ENCODE measurements at regions not wholly inside any gene's neighbourhood (a gene's known extent, or its start where the extent isn't known, plus 50 kb on each side); places are given as distances from the start of the nearest gene placed in this dataset.
A peak's percentile ranks its signal among the peaks of the same experiment; 100 is the strongest.

GRCh38 chr17:70544317-70544716 lies 375.0 kb downstream of the KCNJ2 start:
- Histone ChIP-seq H3K27me3 (ENCODE audit: low read length) (0 out of 2 replicates have a peak, but pooled peaks cover under 1% of the 10 kb centered on the region), H4K20me1 (ENCODE audit: low read length) (no peaks in the 10 kb centered on the region), H3K79me2 (ENCODE audit: low read length) (no peaks in the 10 kb centered on the region), H3K4me1 (ENCODE audit: insufficient read depth, low read length) (no peaks in the 10 kb centered on the region), H3F3A (ENCODE audit: low read length, unreplicated experiment) (no peaks in the 10 kb centered on the region), H3K4me2 (ENCODE audit: low read length) (no peak overlapping the region), H2AFZ (ENCODE audit: low read length) (no peak overlapping the region), H3K4me3 (ENCODE audit: low read length) (no peak overlapping the region), H3K27ac (ENCODE audit: low read length) (no peak overlapping the region), H3K36me3 (ENCODE audit: low read depth, low read length) (no peaks in the 10 kb centered on the region), H3K9ac (ENCODE audit: low read length) (no peak overlapping the region), H3K9me2 (replicated peaks; ENCODE audit: low read length) (no peaks in the 10 kb centered on the region), H3K9me3 (ENCODE audit: low read length) (no peaks in the 10 kb centered on the region)
- TF ChIP-seq, protein P1, sequence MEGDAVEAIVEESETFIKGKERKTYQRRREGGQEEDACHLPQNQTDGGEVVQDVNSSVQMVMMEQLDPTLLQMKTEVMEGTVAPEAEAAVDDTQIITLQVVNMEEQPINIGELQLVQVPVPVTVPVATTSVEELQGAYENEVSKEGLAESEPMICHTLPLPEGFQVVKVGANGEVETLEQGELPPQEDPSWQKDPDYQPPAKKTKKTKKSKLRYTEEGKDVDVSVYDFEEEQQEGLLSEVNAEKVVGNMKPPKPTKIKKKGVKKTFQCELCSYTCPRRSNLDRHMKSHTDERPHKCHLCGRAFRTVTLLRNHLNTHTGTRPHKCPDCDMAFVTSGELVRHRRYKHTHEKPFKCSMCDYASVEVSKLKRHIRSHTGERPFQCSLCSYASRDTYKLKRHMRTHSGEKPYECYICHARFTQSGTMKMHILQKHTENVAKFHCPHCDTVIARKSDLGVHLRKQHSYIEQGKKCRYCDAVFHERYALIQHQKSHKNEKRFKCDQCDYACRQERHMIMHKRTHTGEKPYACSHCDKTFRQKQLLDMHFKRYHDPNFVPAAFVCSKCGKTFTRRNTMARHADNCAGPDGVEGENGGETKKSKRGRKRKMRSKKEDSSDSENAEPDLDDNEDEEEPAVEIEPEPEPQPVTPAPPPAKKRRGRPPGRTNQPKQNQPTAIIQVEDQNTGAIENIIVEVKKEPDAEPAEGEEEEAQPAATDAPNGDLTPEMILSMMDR (conservative IDR thresholded peaks at IDR 0.05; ENCODE audit: low read depth, low read length): no peak
- TF ChIP-seq EZH2 (IDR thresholded peaks at IDR 0.05; ENCODE audit: low read length, unreplicated experiment) (no peak), EZH2phosphoT487 (IDR thresholded peaks at IDR 0.05; ENCODE audit: borderline replicate concordance, low read length) (no peak)
- no TSS peak for BruUV-seq (replicated peaks)
- DNase-seq (no peak), ATAC-seq (no peak)
- ChIA-PET CTCF (no interaction called here), POLR2A (ENCODE audit: unreplicated experiment) (no interaction called here)
- intact Hi-C loops (cut with micrococcal nuclease): no loop called here

GRCh38 chr17:70552230-70552981 lies 383.1 kb downstream of the KCNJ2 start:
- H3K9me3 ChIP-seq (ENCODE audit: low read length): no peaks in the 10 kb centered on the region
- no peak overlapping the region for H3K27ac ChIP-seq (ENCODE audit: low read length)
- H3K4me3 ChIP-seq (ENCODE audit: low read length): no peak overlapping the region
- peak; percentile 80 for DNase-seq
- no peaks in the 10 kb centered on the region for H3K27me3 ChIP-seq (ENCODE audit: low read length)
- H3K79me2 ChIP-seq (ENCODE audit: low read length): no peaks in the 10 kb centered on the region
- no peak overlapping the region for H3K9ac ChIP-seq (ENCODE audit: low read length)
- no peaks in the 10 kb centered on the region for H3K36me3 ChIP-seq (ENCODE audit: low read depth, low read length)
- no peak for TF ChIP-seq EZH2 (IDR thresholded peaks at IDR 0.05; ENCODE audit: low read length, unreplicated experiment)
- TF ChIP-seq, protein P1 (conservative IDR thresholded peaks at IDR 0.05; ENCODE audit: low read depth, low read length): peak; percentile 81
- TF ChIP-seq EZH2phosphoT487 (IDR thresholded peaks at IDR 0.05; ENCODE audit: borderline replicate concordance, low read length): no peak
- BruUV-seq (replicated peaks): no TSS peak
- no peak overlapping the region for H3K4me2 ChIP-seq (ENCODE audit: low read length)
- CTCF ChIA-PET: interaction anchor here (0.6 to 0.7 kb wide), 16 partner anchors 25 to 1013 kb away, joined by 3 to 10 read pairs (median 5); no protein-coding TSS in a partner anchor
- POLR2A ChIA-PET (ENCODE audit: unreplicated experiment): no interaction called here
- H3F3A ChIP-seq (ENCODE audit: low read length, unreplicated experiment): no peaks in the 10 kb centered on the region
- ATAC-seq: peak; percentile 78
- no peaks in the 10 kb centered on the region for H4K20me1 ChIP-seq (ENCODE audit: low read length)
- H2AFZ ChIP-seq (ENCODE audit: low read length): no peak overlapping the region
- intact Hi-C loops (cut with micrococcal nuclease): loop anchor here (5.0 to 10.0 kb wide), 5 partner anchors 148 to 1025 kb away; partner anchors contain the start of gene KCNJ2
- no peaks in the 10 kb centered on the region for H3K4me1 ChIP-seq (ENCODE audit: insufficient read depth, low read length)
- no peaks in the 10 kb centered on the region for H3K9me2 ChIP-seq (replicated peaks; ENCODE audit: low read length)

- no peaks in the 10 kb centered on the region for H4K20me1 ChIP-seq (ENCODE audit: low read length)
- H3K4me3 ChIP-seq (ENCODE audit: low read length): no peak overlapping the region
- no peak overlapping the region for H3K4me2 ChIP-seq (ENCODE audit: low read length)
- no peaks in the 10 kb centered on the region for H3K36me3 ChIP-seq (ENCODE audit: low read depth, low read length)
- H3K9me3 ChIP-seq (ENCODE audit: low read length): no peaks in the 10 kb centered on the region
- no peaks in the 10 kb centered on the region for H3F3A ChIP-seq (ENCODE audit: low read length, unreplicated experiment)
- no peaks in the 10 kb centered on the region for H3K79me2 ChIP-seq (ENCODE audit: low read length)
- no peaks in the 10 kb centered on the region for H3K4me1 ChIP-seq (ENCODE audit: insufficient read depth, low read length)
- intact Hi-C loops (cut with micrococcal nuclease): loop anchor here (5.0 to 10.0 kb wide), 5 partner anchors 148 to 1026 kb away; partner anchors contain the start of gene KCNJ2
- TF ChIP-seq EZH2 (IDR thresholded peaks at IDR 0.05; ENCODE audit: low read length, unreplicated experiment): no peak
- no peak for TF ChIP-seq EZH2phosphoT487 (IDR thresholded peaks at IDR 0.05; ENCODE audit: borderline replicate concordance, low read length)
- TF ChIP-seq, protein P1 (conservative IDR thresholded peaks at IDR 0.05; ENCODE audit: low read depth, low read length): no peak
- ChIA-PET CTCF (no interaction called here), POLR2A (ENCODE audit: unreplicated experiment) (no interaction called here)
- no TSS peak for BruUV-seq (replicated peaks)
- DNase-seq (no peak), ATAC-seq (no peak; the same call in 1 of the 2 replicates)
- no peak overlapping the region for H2AFZ ChIP-seq (ENCODE audit: low read length)
- H3K27ac ChIP-seq (ENCODE audit: low read length): no peak overlapping the region
- H3K27me3 ChIP-seq (ENCODE audit: low read length): no peaks in the 10 kb centered on the region
- no peak overlapping the region for H3K9ac ChIP-seq (ENCODE audit: low read length)
- no peaks in the 10 kb centered on the region for H3K9me2 ChIP-seq (replicated peaks; ENCODE audit: low read length)
Observed at GRCh38 chr17:70552982-70553334, 383.6 kb downstream of the KCNJ2 start.
